ENCODE measurements at regions not wholly inside any gene's neighbourhood (a gene's known extent, or its start where the extent isn't known, plus 50 kb on each side); places are given as distances from the start of the nearest gene placed in this dataset.

DNA sequence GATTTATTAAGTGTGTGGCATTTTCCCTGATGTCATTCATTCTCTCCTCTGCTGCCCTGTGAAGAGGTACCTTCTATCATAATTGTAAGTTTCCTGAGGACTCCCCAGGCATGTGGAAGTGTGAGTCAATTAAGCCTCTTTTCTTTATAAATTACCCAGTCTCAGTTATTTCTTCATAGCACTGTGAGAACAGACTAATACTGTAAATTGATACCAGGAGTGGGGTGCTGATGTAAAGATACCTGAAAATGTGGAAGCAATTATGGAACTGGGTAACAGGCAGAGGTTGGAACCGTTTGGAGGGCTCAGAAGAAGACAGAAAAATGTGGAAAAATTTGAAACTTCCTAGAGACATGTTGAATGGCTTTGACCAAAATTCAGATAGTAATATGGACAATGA is 711.8 kb upstream of the GRM3 start:
- intact Hi-C loops (cut with micrococcal nuclease) = no loop called here
- Histone ChIP-seq H3K79me2 (ENCODE audit: insufficient read depth, low read length) (no peaks in the 10 kb centered on the region), H2AFZ (ENCODE audit: low read depth, low read length, poor library complexity, severe bottlenecking) (no peak overlapping the region), H3K4me3 (replicated peaks in 1 of 2; ENCODE audit: low read depth in 1 of 2, low read length in 2 of 2) (no peak overlapping the region), H3K4me2 (ENCODE audit: low read length) (no peak overlapping the region), H3K27me3 (ENCODE audit: insufficient read depth, low read length) (no peaks in the 10 kb centered on the region), H3K9ac (ENCODE audit: low read length) (no peak overlapping the region), H3K9me2 (ENCODE audit: insufficient read depth) (no peaks in the 10 kb centered on the region), H3K9me3 (ENCODE audit: control insufficient read depth in 1 of 2, insufficient read depth in 1 of 2, low read depth in 1 of 2, low read length in 2 of 2) (no peaks in the 10 kb centered on the region), H3K4me1 (ENCODE audit: control insufficient read depth in 1 of 2, insufficient read depth in 2 of 2, low read length in 2 of 2) (no peaks in the 10 kb centered on the region), H3K27ac (ENCODE audit: low read depth, low read length) (no peak overlapping the region), H3K36me3 (ENCODE audit: control insufficient read depth in 1 of 2, insufficient read depth in 2 of 2, low read length in 2 of 2) (no peaks in the 10 kb centered on the region), H4K20me1 (ENCODE audit: insufficient read depth) (no peaks in the 10 kb centered on the region)
- no peak for DNase-seq (ENCODE audit: low read depth, low spot score)
- no peak for ATAC-seq
- TF ChIP-seq, protein P1, sequence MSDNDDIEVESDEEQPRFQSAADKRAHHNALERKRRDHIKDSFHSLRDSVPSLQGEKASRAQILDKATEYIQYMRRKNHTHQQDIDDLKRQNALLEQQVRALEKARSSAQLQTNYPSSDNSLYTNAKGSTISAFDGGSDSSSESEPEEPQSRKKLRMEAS (IDR thresholded peaks at IDR 0.05) = no peak
- TF ChIP-seq EZH2 (IDR thresholded peaks at IDR 0.05) = no peak
- no peak for TF ChIP-seq CEBPB (IDR thresholded peaks at IDR 0.05; ENCODE audit: low read depth)
- TF ChIP-seq, protein P2, sequence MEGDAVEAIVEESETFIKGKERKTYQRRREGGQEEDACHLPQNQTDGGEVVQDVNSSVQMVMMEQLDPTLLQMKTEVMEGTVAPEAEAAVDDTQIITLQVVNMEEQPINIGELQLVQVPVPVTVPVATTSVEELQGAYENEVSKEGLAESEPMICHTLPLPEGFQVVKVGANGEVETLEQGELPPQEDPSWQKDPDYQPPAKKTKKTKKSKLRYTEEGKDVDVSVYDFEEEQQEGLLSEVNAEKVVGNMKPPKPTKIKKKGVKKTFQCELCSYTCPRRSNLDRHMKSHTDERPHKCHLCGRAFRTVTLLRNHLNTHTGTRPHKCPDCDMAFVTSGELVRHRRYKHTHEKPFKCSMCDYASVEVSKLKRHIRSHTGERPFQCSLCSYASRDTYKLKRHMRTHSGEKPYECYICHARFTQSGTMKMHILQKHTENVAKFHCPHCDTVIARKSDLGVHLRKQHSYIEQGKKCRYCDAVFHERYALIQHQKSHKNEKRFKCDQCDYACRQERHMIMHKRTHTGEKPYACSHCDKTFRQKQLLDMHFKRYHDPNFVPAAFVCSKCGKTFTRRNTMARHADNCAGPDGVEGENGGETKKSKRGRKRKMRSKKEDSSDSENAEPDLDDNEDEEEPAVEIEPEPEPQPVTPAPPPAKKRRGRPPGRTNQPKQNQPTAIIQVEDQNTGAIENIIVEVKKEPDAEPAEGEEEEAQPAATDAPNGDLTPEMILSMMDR (IDR thresholded peaks at IDR 0.05 in 2 of 3, conservative IDR thresholded peaks at IDR 0.05 in 1 of 3; ENCODE audit: borderline replicate concordance in 1 of 3, insufficient read depth in 1 of 3, low read depth in 2 of 3, low read length in 2 of 3) = no peak
- no peak for TF ChIP-seq EZH2phosphoT487 (IDR thresholded peaks at IDR 0.05; ENCODE audit: borderline replicate concordance)
- TF ChIP-seq POLR2A (IDR thresholded peaks at IDR 0.05; ENCODE audit: borderline replicate concordance, extremely low read depth, insufficient read depth, insufficient read length) = no peak
- no peak for TF ChIP-seq TCF7L2 (IDR thresholded peaks at IDR 0.05; ENCODE audit: borderline replicate concordance, extremely low read depth, insufficient read depth, insufficient read length)
- no peak for TF ChIP-seq SRF (IDR thresholded peaks at IDR 0.05; ENCODE audit: low read depth)
- TF ChIP-seq POLR2AphosphoS5 (IDR thresholded peaks at IDR 0.05; ENCODE audit: low read depth, low read length) = no peak
- TF ChIP-seq, protein P3, sequence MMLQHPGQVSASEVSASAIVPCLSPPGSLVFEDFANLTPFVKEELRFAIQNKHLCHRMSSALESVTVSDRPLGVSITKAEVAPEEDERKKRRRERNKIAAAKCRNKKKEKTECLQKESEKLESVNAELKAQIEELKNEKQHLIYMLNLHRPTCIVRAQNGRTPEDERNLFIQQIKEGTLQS (IDR thresholded peaks at IDR 0.05) = no peak
- TF ChIP-seq FOSL1 (IDR thresholded peaks at IDR 0.05; ENCODE audit: low read depth) = no peak
- no peak for TF ChIP-seq SP1 (IDR thresholded peaks at IDR 0.05; ENCODE audit: low read depth)
- TF ChIP-seq YY1 (IDR thresholded peaks at IDR 0.05; ENCODE audit: extremely low read depth, insufficient replicate concordance, low read depth, low read length) = no peak
- no peak for TF ChIP-seq CBX3 (IDR thresholded peaks at IDR 0.05; ENCODE audit: low read depth)
- TF ChIP-seq, protein P4, sequence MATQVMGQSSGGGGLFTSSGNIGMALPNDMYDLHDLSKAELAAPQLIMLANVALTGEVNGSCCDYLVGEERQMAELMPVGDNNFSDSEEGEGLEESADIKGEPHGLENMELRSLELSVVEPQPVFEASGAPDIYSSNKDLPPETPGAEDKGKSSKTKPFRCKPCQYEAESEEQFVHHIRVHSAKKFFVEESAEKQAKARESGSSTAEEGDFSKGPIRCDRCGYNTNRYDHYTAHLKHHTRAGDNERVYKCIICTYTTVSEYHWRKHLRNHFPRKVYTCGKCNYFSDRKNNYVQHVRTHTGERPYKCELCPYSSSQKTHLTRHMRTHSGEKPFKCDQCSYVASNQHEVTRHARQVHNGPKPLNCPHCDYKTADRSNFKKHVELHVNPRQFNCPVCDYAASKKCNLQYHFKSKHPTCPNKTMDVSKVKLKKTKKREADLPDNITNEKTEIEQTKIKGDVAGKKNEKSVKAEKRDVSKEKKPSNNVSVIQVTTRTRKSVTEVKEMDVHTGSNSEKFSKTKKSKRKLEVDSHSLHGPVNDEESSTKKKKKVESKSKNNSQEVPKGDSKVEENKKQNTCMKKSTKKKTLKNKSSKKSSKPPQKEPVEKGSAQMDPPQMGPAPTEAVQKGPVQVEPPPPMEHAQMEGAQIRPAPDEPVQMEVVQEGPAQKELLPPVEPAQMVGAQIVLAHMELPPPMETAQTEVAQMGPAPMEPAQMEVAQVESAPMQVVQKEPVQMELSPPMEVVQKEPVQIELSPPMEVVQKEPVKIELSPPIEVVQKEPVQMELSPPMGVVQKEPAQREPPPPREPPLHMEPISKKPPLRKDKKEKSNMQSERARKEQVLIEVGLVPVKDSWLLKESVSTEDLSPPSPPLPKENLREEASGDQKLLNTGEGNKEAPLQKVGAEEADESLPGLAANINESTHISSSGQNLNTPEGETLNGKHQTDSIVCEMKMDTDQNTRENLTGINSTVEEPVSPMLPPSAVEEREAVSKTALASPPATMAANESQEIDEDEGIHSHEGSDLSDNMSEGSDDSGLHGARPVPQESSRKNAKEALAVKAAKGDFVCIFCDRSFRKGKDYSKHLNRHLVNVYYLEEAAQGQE (IDR thresholded peaks at IDR 0.05; ENCODE audit: low read depth) = no peak
- TF ChIP-seq SIN3A (IDR thresholded peaks at IDR 0.05; ENCODE audit: low read depth) = no peak
- no peak for TF ChIP-seq ELF1 (IDR thresholded peaks at IDR 0.05; ENCODE audit: borderline replicate concordance, low read depth)
- no peak for TF ChIP-seq RAD21 (IDR thresholded peaks at IDR 0.05; ENCODE audit: low read depth)
- no peak for TF ChIP-seq ZFX (IDR thresholded peaks at IDR 0.05)
- TF ChIP-seq, protein P5, sequence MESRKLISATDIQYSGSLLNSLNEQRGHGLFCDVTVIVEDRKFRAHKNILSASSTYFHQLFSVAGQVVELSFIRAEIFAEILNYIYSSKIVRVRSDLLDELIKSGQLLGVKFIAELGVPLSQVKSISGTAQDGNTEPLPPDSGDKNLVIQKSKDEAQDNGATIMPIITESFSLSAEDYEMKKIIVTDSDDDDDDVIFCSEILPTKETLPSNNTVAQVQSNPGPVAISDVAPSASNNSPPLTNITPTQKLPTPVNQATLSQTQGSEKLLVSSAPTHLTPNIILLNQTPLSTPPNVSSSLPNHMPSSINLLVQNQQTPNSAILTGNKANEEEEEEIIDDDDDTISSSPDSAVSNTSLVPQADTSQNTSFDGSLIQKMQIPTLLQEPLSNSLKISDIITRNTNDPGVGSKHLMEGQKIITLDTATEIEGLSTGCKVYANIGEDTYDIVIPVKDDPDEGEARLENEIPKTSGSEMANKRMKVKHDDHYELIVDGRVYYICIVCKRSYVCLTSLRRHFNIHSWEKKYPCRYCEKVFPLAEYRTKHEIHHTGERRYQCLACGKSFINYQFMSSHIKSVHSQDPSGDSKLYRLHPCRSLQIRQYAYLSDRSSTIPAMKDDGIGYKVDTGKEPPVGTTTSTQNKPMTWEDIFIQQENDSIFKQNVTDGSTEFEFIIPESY (IDR thresholded peaks at IDR 0.05; ENCODE audit: extremely low read depth, insufficient replicate concordance, low read length) = no peak
- ChIA-PET POLR2A (no interaction called here), CTCF (no interaction called here), RAD21 (ENCODE audit: low non-redundant PET in 1 of 2, low total read pairs in 2 of 2, uncharacterized antibody in 2 of 2, unreplicated experiment in 2 of 2) (no interaction called here)
- BruUV-seq (replicated peaks) = no TSS peak
